HG02623 (cell line): ENCODE measurements at regions not wholly inside any gene's neighbourhood (a gene's known extent, or its start where the extent isn't known, plus 50 kb on each side); places are given as distances from the start of the nearest gene placed in this dataset.

ENCODE experiments used
- ATAC-seq: cut with Tn5 transposase; IDR thresholded peaks from one replicate; pipeline ENCODE4 v1.9.1; 2021; ENCODE audit warnings: moderate library complexity; ENCODE audit not compliant: unreplicated experiment

DNA sequence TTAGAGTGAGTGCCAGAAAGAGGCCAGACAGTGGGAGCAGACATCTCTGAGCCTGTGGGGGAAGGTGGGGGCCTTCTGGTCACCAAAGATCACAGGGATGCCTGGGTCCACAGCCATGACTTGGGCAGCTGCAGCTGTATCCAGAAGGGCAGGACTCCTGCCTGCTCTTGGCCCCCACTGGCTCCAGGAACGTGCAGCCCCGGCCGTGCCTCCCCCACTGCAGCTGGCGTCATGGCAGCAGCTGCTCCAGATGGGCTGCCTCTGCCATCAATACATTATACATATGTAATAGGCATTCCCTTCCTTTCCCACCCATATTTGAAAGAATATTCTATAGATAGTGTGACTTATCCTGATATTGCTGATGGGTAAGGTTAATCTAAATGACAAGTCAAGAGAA is 195.5 kb upstream of the SNX19 start:
- ATAC-seq = no peak

DNA sequence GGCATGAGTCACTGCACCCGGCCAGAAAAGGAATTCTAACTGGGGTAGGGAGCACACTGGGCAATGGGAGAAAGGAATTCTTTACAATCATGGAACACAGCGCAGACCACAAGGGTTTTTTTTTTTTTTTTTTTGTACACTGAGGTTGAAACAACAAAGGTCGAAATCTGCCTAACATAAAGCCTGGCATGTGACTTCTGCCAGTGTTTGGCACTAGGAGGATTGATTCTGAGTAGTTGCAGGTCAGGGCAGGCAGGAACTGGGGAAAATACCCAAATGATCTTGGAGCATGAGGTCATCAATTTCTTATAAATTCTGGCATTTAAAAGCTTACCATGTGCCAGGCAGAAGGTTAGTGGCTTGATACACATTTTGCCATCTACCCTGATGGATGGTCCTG is 202.0 kb upstream of the SNX19 start:
- no peak for ATAC-seq

DNA sequence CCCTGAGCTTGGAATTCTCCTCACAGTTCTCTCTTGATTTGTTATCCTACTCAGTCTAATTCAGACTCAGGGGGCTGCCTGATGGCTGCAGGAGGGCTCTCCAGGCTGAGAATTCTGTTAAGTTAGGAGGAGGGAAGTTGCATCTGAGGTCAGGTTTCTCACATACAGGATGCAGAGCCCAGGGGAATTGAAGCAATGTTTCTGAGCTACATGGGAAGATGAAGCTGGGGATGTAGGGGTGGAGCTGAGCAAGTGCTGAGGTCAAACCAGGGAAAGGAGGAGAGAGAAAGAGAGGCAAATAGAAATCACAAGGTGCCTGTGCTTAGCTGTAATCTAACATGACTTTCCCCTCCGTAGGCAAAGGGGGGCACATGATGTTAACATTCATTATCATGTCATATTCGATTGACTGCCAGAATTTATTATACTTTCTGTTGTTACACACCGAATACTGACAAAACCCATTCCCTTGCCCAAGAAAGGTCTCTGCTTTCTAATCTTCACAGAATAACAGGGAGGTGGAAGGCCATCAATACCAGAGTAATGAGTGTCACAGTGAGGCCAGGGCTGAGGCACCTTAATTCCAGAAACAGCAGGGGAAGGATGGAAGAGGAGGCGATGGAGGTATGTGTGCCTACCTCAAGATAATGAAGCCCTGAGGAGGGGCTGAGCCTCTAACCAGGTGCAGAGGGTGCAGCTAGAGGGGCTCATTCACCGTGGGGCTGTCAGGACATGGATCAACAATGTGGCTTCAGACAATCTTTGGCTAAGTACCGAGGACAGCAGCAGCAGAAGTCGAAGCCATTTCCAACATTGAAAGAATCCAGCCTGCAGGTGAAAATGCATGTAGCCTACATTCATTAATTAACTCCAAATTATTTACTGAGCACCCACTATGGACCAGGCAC is 205.4 kb upstream of the SNX19 start:
- no peak for ATAC-seq

DNA sequence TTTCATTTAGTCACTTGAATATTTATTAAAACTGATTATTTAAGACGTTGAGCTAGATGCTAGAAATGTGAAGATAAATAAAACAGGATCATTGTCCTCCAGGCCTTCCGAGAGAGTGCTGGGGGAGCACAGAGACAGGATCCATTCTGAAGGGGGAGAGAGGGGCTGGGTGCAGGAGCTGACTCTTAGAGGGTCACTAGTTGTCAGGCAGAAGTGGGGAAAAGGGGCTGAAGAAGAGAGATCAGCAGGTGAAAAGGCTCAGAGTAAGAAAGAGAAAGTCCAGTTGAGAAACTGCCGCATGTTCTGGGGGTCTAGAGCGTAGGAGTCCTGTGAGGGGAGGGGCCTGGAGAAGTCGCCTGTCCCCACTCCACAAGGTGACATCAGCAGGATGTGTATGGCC is 206.2 kb upstream of the SNX19 start:
- no peak for ATAC-seq

DNA sequence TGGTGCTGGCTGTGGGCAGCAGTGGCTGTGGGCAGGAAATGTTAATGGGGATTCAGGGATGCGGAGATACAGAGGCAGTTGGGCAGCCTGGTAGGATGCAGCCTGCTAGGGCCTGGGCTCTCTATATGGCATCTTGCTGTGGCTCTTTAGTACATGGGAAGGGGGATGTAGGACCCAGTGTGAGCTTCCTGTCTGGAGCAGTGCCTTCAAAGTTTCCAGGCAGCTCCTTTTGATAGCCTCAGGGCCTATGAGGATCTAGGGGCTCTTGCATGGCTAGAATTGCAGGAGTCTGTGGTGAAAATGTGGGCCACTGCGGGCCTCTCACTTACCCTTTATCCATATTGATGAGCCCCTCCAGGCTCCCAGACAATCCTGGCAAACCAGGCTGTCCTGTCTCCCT is 213.2 kb upstream of the SNX19 start:
- no peak for ATAC-seq

DNA sequence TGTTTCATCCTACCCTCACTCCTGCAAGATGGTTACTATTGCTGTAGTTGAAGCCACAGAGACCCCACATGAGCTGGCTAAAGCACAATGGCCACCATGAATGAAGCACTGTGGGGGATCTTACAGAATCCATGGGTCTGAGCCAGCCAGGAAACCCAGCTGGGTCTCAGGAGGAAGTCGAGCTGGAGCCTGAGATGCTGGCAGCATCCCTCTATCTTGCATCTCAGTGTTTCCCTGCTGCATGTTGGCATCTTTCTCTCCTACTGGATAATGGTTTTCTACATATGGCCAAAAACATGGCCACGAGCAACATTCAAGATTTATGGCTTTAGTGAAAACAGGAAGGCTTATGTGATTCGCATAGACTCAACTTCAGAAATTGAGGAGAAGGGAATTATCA is 219.3 kb upstream of the SNX19 start:
- no peak for ATAC-seq

DNA sequence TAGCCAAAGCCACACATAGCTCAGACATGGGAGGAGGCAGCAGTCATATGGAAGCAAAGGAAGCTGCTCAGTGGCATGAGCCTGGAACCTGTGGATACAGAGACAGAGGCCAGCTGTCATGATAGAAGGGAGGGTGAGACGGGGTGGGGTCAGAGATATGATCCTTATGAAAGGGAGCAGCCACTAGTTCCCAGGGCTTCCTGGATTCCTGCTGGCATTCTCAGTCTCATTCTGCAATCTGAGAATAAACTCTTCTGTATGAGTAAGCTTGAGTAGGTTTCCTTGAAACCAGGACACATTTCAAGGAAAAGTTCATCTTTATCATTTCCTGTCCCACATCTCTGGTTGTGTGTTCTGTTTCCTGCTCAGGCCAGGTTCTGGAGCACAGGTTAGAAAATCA is 220.2 kb upstream of the SNX19 start:
- ATAC-seq = no peak

DNA sequence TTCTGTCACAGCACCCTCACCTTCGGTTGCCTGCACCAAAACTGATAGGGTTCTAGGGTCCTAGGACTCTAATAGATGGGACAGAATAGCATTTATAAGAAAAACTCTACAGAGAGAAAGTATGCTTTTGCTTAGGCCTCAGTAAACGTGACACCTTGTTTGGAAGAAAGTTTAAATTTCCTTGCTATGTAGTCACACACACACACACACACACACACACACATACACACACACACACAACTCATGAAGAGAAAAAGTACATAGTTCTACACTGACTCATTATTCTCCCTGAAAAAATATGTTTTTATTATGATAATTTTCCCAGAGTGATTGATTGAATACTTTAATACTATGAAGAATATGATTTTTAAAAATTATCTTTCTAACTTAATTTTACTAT is 220.8 kb upstream of the SNX19 start:
- ATAC-seq = no peak

DNA sequence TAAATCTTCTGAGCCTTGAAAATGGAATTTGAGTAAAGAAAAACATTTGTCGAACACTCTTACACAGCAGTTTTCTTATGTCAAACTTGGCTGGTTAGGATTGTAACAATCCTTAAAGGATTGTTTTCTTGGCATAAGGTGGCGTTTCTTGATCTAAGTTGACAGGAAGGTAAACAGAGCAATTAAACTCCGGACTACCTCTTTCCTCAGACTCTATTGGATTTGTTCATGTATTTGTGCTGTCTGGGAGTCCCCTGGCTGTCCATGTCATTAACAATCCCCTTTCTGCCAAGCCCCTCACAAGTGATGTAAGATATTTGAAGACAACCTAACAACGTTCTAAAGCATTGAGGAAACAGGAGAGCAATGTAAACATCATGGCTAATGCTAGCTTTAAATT is 222.5 kb upstream of the SNX19 start:
- no peak for ATAC-seq

DNA sequence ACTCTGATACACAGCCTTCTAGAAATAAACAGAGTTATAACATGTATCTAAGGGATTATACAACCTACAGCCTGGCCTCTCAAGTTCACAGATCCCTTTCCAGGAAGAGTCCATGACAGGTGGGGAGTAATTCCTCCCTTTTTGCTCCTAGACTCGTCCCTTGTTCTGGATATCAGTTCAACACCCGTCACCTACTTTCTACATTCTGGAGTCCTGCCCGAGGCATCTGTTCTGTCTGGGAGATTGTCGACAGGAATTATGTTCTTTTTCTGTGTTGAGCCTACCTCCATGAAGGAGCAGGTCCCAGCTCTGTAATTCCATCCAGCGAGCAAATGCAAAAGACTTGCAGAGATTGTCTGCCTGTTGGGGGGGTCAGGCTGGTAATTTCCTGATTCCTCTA is 224.6 kb upstream of the NTM start:
- ATAC-seq = no peak

DNA sequence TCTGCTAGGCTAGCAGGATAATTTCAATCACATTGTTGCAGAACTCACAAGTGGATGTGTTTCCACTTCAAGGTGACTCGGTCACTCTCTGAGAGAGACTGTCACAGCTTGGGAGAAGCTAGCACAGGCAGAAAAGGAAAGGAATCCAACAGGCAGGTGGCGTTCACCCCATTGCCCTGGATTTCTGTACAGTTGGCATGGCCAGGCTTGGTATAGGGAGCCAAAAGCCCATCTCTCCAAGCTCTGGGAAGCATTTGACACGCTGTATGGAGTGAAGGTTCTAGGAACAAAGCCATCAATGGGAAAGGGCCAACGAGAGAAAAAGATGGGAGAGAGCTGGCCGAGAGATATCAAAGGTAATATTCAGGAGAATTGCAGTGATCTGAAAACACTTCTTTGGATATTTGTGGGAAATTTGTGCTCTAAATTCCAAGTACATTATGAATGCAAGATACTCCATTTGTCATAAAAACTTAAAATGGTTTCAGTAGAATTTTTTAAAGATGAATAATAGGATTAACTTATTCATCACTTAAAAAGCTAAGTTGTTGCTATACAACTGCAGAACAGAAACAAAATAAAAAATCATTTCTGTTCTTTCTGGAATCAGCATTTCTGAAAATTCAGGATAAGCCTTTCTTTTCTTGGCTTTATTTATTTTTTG is 223.5 kb upstream of the NTM start:
- ATAC-seq = no peak

DNA sequence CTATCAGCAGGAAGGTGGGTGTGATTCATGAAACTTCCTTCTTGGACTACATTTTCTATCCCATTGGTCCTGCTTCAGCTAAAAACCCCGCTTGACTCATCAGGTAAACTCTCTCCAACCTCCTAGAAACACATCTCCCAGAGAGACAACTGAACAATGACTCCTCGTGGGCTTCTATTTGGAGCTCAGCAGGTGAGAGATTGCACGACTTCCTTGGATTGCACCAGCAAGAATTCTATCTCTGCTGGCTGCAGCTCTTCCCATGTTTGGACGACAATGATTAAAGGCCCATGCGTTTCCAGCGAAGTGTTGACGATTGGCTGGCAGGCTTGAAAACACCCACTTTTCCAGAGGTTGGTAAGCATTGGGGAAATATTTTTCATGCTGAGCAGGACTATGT is 216.1 kb upstream of the NTM start:
- ATAC-seq = no peak

DNA sequence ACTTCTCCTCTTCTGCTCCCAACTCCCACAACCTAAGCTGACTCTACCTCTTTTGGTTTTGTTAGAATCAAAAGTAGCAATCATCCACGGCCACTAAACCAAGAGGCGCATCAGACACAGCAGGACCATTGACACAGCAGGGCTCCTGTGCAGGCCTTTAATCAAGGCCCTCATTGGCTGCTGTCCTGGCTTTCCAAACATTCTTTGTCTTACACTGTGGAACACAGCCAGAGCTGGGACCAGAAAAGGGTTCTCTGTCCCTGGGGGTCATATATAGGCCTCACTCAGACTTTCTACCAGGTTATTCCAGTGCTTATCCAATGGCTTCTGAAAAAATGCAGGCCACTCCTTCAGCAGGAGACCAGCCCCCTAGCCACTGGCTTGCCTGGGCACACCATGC is 212.7 kb upstream of the NTM start:
- ATAC-seq = no peak

DNA sequence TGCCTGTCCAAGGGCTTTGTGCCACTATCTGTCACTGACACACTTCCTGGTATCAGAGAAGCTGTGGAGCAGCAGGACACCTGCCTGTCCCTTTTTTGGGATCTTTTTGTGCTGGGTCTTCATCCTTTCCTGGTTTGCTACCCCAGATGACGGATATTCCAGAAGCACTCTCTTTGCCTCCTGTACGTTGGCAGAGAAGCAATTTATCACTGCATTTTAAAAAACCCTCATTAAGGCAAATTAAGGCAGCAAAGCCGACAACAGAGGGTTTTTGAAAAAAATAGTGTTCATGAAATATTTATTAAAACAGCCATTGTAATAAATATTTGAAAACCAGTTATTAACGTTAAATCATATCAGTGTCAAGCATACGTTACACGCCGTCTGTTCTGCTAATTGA is 209.6 kb upstream of the NTM start:
- ATAC-seq = no peak

DNA sequence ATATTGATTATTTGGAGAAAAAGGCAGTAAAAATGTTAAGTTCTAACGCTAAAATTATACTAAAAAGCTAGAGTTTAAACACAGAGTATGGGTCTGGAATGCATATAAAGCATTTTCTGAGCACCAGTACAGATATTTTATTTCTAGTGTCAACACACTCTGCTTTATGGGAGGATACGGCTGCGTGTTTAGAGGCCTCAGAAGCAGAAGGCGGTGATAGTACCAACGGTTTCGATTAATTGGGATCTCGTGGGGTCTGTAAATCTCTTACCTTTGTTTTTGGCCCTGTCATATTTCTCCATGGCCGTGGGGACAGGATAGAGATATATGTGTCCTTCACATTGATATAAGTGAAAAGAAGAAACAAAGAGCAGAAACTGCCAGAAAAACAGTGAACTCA is 206.8 kb upstream of the NTM start:
- no peak for ATAC-seq

DNA sequence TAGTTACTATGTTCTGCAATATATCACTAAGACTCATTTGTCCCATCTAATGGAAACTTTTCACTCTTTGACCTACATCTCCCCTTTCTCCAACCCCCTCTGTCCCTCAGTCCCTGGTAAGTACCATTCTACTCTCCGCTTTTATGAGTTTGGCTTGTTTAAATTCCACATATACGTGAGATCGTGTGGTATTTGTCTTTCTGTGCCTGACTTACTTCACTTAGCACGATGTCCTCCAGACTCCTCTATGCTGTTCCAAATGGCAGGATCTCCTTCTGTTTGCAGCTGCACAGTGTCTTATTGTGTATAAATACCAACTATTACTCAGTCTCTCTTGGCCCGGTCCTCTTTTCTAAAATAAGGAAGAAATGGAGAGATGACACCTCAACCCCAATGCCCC is 205.4 kb upstream of the NTM start:
- ATAC-seq = no peak

DNA sequence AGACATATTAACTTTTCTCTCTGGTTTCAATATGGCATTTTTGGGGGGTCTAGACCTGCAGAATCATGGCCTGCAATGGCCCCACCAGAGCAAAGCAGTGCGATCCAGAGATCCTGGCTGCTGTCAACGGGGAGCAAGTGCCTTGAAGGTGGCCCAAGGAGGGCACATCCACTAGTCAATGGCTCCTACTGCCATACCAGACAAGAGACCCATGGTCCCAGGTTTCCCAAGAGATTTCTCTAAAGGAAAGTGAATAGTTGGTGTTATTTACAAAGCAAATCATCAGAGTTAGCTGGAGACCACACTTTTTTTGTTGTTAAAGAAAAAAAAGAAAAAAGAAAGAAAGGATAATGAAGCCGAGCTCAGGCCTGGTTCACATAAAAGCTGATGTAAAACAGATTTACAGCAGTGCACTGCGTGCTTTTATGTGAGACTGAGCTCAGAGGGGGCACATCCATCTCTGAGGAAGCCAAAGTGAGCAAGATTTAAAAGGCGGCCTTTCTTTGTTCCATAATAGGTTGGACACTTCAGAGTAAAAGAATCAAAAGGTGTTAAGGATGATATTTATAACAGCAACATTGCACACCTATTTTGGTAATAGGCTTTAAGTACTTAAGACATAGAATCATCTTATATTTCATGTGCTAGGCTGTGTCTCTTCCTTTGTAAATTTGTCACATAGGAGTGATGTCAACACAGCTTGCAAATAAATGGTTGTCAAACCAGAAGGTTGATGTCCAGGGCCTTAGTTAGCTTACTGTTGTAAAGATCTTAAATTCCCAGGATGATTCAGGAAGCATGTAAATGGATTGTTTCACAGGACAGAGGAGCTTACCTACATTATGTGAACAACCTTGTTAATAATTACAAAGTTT is 201.3 kb upstream of the NTM start:
- no peak for ATAC-seq

DNA sequence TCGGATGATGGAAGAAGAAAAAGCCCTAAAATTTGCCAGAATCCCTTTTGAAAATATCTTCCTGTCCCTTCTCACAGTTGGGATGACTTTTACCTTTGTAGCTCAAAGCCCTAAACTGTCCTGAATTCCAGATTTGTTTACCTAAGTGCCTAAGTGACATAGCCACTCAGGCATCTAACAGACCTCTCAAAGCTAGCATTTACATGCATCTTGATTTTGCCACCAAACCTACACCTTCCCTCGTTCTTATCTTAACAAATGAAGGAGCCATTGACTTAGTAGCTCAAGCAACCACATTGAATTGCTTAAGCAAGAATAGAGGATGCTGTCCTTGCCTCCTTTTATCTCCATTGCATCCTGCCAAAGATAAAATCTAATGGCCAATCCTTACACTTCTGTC is 198.4 kb upstream of the NTM start:
- no peak for ATAC-seq

DNA sequence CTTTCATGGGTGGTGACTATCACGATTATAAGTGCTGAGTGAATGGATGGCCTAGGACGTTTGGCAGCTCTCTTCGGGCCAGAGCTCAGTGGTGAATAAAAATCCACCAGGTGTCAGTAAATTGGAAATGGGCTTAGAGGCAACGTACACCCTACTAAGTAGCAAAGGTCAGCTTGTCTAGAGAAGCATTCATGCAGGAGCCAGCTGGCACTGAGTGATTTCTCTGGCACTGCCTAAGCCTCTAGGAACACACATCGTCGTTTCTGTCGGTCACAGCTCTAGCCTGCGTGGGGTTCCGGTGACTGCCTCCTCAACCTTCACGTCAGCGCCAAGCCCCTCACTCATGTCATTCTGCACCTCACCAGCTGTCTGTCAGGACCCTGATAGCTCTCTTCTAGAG is 192.4 kb upstream of the NTM start:
- ATAC-seq = no peak

DNA sequence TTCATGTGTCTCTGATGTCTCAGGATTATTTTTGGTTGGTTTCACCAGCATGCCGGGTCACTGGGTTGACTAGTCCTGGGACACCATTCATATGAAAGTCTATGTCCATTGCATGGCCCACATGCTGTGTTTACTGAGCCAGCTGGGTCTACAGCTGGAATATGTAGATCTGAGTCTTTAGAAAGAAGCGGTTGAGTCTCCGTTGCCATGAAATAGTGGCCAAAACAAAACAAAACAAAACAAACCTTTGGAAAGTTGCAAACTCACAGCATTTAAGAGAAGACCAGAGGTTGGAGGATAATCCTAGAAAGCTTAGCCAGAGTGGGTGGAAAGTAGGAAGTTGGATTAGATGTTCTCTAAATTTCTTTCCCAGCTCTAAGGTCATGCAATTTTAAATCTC is 191.8 kb upstream of the NTM start:
- ATAC-seq = no peak

DNA sequence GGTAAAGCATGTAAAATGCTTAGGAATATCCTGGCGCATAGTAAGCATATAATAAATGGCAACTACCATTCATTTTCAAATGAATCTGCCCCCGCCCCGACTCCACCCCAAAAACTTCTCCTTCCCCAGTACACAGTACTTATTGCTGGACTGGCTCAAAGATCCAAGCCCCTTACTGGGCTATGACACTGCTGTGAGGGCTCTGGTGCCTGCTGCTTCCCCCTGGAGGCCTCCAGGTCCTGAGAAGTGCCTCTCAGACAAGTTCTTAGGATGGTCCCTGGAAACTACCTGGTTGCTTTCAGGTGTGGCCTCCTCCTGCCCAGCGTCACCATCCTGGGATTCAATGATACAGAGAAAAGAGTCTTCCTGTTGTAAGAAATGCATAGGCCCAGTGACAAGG is 190.6 kb upstream of the NTM start:
- ATAC-seq = no peak

DNA sequence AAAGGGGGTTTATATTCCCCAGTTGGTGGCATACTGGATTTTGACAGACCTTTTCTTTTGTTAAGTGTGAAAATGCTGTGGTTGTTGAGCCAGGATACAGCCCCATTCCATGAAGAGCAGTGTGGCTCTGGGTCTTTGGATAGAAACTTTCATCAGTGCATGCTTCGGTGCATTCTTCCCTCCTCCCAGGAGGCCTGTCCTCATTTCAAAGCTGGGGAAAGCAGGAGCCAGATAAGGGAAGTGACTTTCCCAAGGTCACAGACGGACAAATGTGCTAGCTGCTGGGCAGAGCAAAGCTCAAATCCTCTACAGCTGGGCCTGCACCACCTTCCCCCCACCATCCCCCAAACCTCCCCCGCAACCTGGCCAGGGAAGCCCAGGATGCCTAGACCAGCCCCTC is 184.5 kb upstream of the NTM start:
- ATAC-seq = no peak
